GM19463 (cell line): ENCODE measurements at regions not wholly inside any gene's neighbourhood (a gene's known extent, or its start where the extent isn't known, plus 50 kb on each side); places are given as distances from the start of the nearest gene placed in this dataset.
"Not testable (repeated sequence)": the region's sequence is repeated elsewhere in the genome, so short reads cannot be mapped to it uniquely, and the experiment has no call there.

Source experiments
- ATAC-seq: cut with Tn5 transposase; IDR thresholded peaks from one replicate; pipeline ENCODE4 v1.9.1; 2021; ENCODE audit warnings: mild to moderate bottlenecking, moderate library complexity; ENCODE audit not compliant: unreplicated experiment

GRCh38 chr12:14207905-14208551 is 157.5 kb upstream of the ATF7IP start:
- ATAC-seq: no peak

GRCh38 chr12:14211947-14212387 is 153.5 kb upstream of the ATF7IP start:
- no peak for ATAC-seq

- no peak for ATAC-seq
These were observed 151.9 kb upstream of the ATF7IP start for GRCh38 chr12:14213542-14213941.

GRCh38 chr12:14214495-14214894 is 151.0 kb upstream of the ATF7IP start:
- no peak for ATAC-seq

GRCh38 chr12:14215949-14216348 is 149.5 kb upstream of the ATF7IP start:
- not testable (repeated sequence) for ATAC-seq

- no peak for ATAC-seq
These were observed 148.8 kb upstream of the ATF7IP start for GRCh38 chr12:14216405-14217294.

- no peak for ATAC-seq
These were observed 146.3 kb upstream of the ATF7IP start for GRCh38 chr12:14219156-14219555.

GRCh38 chr12:14219670-14220069 is 145.8 kb upstream of the ATF7IP start:
- ATAC-seq: not testable (repeated sequence)

- ATAC-seq: no peak
These were observed 140.4 kb upstream of the ATF7IP start for GRCh38 chr12:14225064-14225463.

GRCh38 chr12:14235176-14235575 is 130.3 kb upstream of the ATF7IP start:
- not testable (repeated sequence) for ATAC-seq

GRCh38 chr12:14236641-14237040 is 128.8 kb upstream of the ATF7IP start:
- ATAC-seq: not testable (repeated sequence)

- ATAC-seq: no peak
These were observed 127.2 kb upstream of the ATF7IP start for GRCh38 chr12:14238221-14238792.

GRCh38 chr12:14239350-14239934 is 126.0 kb upstream of the ATF7IP start:
- ATAC-seq: peak; percentile 92

GRCh38 chr12:14239935-14240872 is 125.3 kb upstream of the ATF7IP start:
- ATAC-seq: peak; percentile 34

GRCh38 chr12:14240873-14241220 is 124.6 kb upstream of the ATF7IP start:
- no peak for ATAC-seq

- ATAC-seq: not testable (repeated sequence)
These were observed 122.7 kb upstream of the ATF7IP start for GRCh38 chr12:14242825-14243224.

- ATAC-seq: no peak
These were observed 121.5 kb upstream of the ATF7IP start for GRCh38 chr12:14243941-14244340.

- no peak for ATAC-seq
These were observed 120.4 kb upstream of the ATF7IP start for GRCh38 chr12:14244876-14245669.

- no peak for ATAC-seq
These were observed 118.3 kb upstream of the ATF7IP start for GRCh38 chr12:14247166-14247565.

GRCh38 chr12:14249368-14249767 is 116.1 kb upstream of the ATF7IP start:
- no peak for ATAC-seq
